Jurkat, Clone E6-1 (cell line): ENCODE measurements at regions not wholly inside any gene's neighbourhood (a gene's known extent, or its start where the extent isn't known, plus 50 kb on each side); places are given as distances from the start of the nearest gene placed in this dataset.

Experiments
- DNase-seq: peaks from one replicate; pipeline ENCODE4 v3.0.0-alpha.2; 2011; ENCODE audit warnings: low read depth, low spot score
- H3K4me3 ChIP-seq: 2 replicates; pipeline ENCODE4 v1.5.1; 2011; ENCODE audit warnings: mild to moderate bottlenecking, low read length, control low read depth, moderate library complexity

GRCh38 chr14:61847861-61848260 is 85.6 kb downstream of the SNAPC1 start:
- DNase-seq: no peak
- no peak overlapping the region for H3K4me3 ChIP-seq

- no peak overlapping the region for H3K4me3 ChIP-seq
- no peak for DNase-seq
These were observed 92.7 kb downstream of the SNAPC1 start for GRCh38 chr14:61854898-61855297.

GRCh38 chr14:61860294-61860918 is 98.2 kb downstream of the SNAPC1 start:
- peak; percentile 46 for DNase-seq
- H3K4me3 ChIP-seq: no peak overlapping the region

GRCh38 chr14:61861320-61861865 is 99.2 kb downstream of the SNAPC1 start:
- DNase-seq: no peak
- H3K4me3 ChIP-seq: no peak overlapping the region

GRCh38 chr14:61864329-61864898 is 102.2 kb downstream of the SNAPC1 start:
- DNase-seq: no peak
- no peak overlapping the region for H3K4me3 ChIP-seq

- DNase-seq: no peak
- no peak overlapping the region for H3K4me3 ChIP-seq
These were observed 105.0 kb downstream of the SNAPC1 start for GRCh38 chr14:61866932-61867920.

GRCh38 chr14:61868846-61869245 is 106.6 kb downstream of the SNAPC1 start:
- H3K4me3 ChIP-seq: no peak overlapping the region
- no peak for DNase-seq

- no peak for DNase-seq
These were observed 107.9 kb downstream of the SNAPC1 start for GRCh38 chr14:61870163-61870562.

GRCh38 chr14:61872452-61872851 is 110.2 kb downstream of the SNAPC1 start:
- no peak overlapping the region for H3K4me3 ChIP-seq
- DNase-seq: no peak

More at GRCh38 chr14:61870163-61870562, 107.9 kb downstream of the SNAPC1 start:
- no peak overlapping the region for H3K4me3 ChIP-seq

GRCh38 chr14:61875483-61875882 is 113.3 kb downstream of the SNAPC1 start:
- no peak for DNase-seq
- no peak overlapping the region for H3K4me3 ChIP-seq

- DNase-seq: no peak
These were observed 114.3 kb downstream of the SNAPC1 start for GRCh38 chr14:61876362-61877034.

GRCh38 chr14:61877035-61877390 is 114.8 kb downstream of the SNAPC1 start:
- DNase-seq: no peak
- no peak overlapping the region for H3K4me3 ChIP-seq

More at GRCh38 chr14:61876362-61877034, 114.3 kb downstream of the SNAPC1 start:
- H3K4me3 ChIP-seq: no peak overlapping the region

GRCh38 chr14:61877768-61878167 is 115.5 kb downstream of the SNAPC1 start:
- DNase-seq: no peak
- H3K4me3 ChIP-seq: no peak overlapping the region

- DNase-seq: no peak
- H3K4me3 ChIP-seq: no peak overlapping the region
These were observed 116.7 kb downstream of the SNAPC1 start for GRCh38 chr14:61878931-61879330.

GRCh38 chr14:61881046-61881445 is 118.8 kb downstream of the SNAPC1 start:
- H3K4me3 ChIP-seq: no peak overlapping the region
- no peak for DNase-seq

- no peak for DNase-seq
These were observed 122.5 kb downstream of the SNAPC1 start for GRCh38 chr14:61884711-61885110.

GRCh38 chr14:61885203-61885961 is 123.2 kb downstream of the SNAPC1 start:
- no peak overlapping the region for H3K4me3 ChIP-seq
- no peak for DNase-seq

More at GRCh38 chr14:61884711-61885110, 122.5 kb downstream of the SNAPC1 start:
- no peak overlapping the region for H3K4me3 ChIP-seq

- H3K4me3 ChIP-seq: no peak overlapping the region
- DNase-seq: peak; percentile 4
These were observed 125.4 kb downstream of the SNAPC1 start for GRCh38 chr14:61887628-61888027.
